GDM1 (cell line): ENCODE measurements at regions not wholly inside any gene's neighbourhood (a gene's known extent, or its start where the extent isn't known, plus 50 kb on each side); places are given as distances from the start of the nearest gene placed in this dataset.

Experiments
- DNase-seq: peaks from one replicate; lab custom pipeline; 2025; lab: John Stamatoyannopoulos, UW

GRCh38 chr4:176011529-176011928 lies 54.1 kb upstream of the WDR17 start:
- no peak for DNase-seq

GRCh38 chr4:176013476-176014247 lies 52.0 kb upstream of the WDR17 start:
- DNase-seq = no peak

GRCh38 chr4:176014583-176015108 lies 51.0 kb upstream of the WDR17 start:
- no peak for DNase-seq
